ENCODE measurements at regions not wholly inside any gene's neighbourhood (a gene's known extent, or its start where the extent isn't known, plus 50 kb on each side); places are given as distances from the start of the nearest gene placed in this dataset.

- TF ChIP-seq, protein P1, sequence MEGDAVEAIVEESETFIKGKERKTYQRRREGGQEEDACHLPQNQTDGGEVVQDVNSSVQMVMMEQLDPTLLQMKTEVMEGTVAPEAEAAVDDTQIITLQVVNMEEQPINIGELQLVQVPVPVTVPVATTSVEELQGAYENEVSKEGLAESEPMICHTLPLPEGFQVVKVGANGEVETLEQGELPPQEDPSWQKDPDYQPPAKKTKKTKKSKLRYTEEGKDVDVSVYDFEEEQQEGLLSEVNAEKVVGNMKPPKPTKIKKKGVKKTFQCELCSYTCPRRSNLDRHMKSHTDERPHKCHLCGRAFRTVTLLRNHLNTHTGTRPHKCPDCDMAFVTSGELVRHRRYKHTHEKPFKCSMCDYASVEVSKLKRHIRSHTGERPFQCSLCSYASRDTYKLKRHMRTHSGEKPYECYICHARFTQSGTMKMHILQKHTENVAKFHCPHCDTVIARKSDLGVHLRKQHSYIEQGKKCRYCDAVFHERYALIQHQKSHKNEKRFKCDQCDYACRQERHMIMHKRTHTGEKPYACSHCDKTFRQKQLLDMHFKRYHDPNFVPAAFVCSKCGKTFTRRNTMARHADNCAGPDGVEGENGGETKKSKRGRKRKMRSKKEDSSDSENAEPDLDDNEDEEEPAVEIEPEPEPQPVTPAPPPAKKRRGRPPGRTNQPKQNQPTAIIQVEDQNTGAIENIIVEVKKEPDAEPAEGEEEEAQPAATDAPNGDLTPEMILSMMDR (conservative IDR thresholded peaks at IDR 0.05; ENCODE audit: low read length) = no peak
- TF ChIP-seq EZH2phosphoT487 (IDR thresholded peaks at IDR 0.05; ENCODE audit: borderline replicate concordance) = no peak
These were observed 196.1 kb downstream of the SLC4A3 start for GRCh38 chr2:219823574-219823973.

Data from Loucy (cell line).